ENCODE measurements at regions not wholly inside any gene's neighbourhood (a gene's known extent, or its start where the extent isn't known, plus 50 kb on each side); places are given as distances from the start of the nearest gene placed in this dataset.

DNA sequence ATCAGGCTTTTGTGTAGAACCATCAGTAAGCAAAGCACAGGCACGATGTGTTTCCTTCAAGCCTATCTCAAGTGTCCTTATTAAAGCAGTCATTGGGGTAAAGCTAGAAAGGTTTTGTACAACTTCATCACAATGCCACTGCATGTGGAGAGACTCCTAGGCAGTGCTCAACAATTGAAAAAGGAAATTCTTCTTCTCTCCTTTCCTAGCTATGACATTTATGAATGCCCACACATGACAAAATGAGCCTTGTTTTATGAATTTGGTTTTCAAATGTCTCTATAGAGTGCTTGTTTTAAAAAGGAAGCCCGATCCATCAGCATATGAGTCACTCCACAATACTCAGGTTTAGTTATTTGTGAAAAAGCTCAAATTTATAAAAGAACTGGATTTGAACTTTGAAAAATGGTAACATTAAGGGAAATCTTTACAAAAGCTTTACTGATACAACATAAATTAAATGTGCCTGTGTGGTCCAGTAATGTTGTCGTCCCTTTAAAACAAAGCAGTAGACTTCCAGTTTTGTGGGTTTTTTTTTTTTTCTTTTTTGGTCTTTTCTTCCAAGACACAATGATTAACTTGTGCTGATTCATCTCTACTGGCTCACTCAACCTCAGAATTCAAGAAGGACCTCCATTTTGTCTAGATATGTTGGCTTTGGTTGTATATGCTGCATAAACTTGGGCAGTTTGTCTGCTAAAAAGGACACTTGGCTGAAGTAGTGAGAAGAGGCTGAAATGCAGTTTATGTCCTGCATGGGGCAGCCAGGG is 273.8 kb downstream of the GASK1B start:
- TF ChIP-seq EP300 (IDR thresholded peaks at IDR 0.05) (no peak), POLR2A (IDR thresholded peaks at IDR 0.05) (no peak), POLR2AphosphoS5 (IDR thresholded peaks at IDR 0.05) (no peak)
- TF ChIP-seq, protein P1, sequence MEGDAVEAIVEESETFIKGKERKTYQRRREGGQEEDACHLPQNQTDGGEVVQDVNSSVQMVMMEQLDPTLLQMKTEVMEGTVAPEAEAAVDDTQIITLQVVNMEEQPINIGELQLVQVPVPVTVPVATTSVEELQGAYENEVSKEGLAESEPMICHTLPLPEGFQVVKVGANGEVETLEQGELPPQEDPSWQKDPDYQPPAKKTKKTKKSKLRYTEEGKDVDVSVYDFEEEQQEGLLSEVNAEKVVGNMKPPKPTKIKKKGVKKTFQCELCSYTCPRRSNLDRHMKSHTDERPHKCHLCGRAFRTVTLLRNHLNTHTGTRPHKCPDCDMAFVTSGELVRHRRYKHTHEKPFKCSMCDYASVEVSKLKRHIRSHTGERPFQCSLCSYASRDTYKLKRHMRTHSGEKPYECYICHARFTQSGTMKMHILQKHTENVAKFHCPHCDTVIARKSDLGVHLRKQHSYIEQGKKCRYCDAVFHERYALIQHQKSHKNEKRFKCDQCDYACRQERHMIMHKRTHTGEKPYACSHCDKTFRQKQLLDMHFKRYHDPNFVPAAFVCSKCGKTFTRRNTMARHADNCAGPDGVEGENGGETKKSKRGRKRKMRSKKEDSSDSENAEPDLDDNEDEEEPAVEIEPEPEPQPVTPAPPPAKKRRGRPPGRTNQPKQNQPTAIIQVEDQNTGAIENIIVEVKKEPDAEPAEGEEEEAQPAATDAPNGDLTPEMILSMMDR (IDR thresholded peaks at IDR 0.05) = no peak
- Histone ChIP-seq H3K4me3 (no peak overlapping the region), H3K4me1 (no peaks in the 10 kb centered on the region), H3K27me3 (no peaks in the 10 kb centered on the region), H3K36me3 (no peaks in the 10 kb centered on the region), H3K27ac (no peak overlapping the region), H3K9me3 (peaks cover 0 to 1% (median 0%) of the 10 kb centered on the region in 4 donors)
- intact Hi-C loops (cut with DNase I) = no loop called here
- DNase-seq = no peak
- WGBS, 2 donors = 70 to 72% methylated on average over 3 of the region's 3 CpGs

DNA sequence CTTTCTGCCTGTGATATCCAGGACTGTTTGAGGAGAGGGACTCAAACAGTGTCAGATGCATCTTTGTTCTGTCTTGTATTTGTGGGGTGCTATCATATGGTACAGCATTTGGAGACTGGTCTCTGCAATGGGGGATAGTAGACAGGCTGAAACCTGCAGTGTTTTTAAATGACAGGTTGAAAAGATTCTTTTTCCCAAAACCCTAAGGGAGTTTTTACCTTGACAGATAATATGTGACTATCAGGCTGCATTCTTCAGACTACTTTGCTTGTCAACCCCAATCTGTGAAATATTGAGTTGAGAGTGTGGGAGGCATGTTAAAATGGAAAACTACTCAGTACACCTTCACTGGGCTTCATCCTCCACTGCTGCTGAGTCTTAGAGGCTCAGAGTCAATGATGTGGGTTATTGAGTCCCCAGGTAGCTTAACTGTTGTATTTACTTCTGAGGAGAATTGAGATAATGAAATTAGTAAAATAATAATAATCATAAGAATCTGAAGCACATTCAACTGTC is 274.9 kb downstream of the GASK1B start:
- Histone ChIP-seq H3K27me3 (no peaks in the 10 kb centered on the region), H3K27ac (no peak overlapping the region), H3K9me3 (peaks cover 0 to 1% (median 0%) of the 10 kb centered on the region in 4 donors), H3K4me1 (no peaks in the 10 kb centered on the region), H3K36me3 (no peaks in the 10 kb centered on the region), H3K4me3 (no peak overlapping the region)
- TF ChIP-seq, protein P1 (IDR thresholded peaks at IDR 0.05) = no peak
- no peak for TF ChIP-seq POLR2AphosphoS5 (IDR thresholded peaks at IDR 0.05)
- no peak for TF ChIP-seq EP300 (IDR thresholded peaks at IDR 0.05)
- no peak for TF ChIP-seq POLR2A (IDR thresholded peaks at IDR 0.05)
- intact Hi-C loops (cut with DNase I) = no loop called here
- DNase-seq = no peak

DNA sequence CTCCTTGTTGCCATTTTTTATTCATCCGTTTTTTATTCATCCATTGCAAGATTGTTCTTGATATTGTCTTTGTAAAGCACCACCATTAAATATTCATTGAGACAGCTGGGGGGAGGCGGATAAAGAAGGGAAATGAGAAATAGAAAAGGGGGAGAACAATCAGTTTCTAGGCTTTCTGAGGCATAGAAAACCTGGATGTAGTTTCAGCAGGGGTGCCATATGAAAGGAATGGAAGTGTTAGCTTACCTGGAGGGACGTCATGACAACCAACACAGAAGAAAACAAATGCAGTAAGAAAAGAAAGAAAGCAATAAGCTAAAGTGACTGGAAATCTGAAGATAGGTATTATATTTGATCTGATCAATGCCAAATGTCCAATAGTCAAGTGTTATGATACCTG is 276.1 kb downstream of the GASK1B start:
- Histone ChIP-seq H3K4me3 (no peak overlapping the region), H3K27ac (no peak overlapping the region), H3K27me3 (no peaks in the 10 kb centered on the region), H3K36me3 (no peaks in the 10 kb centered on the region), H3K9me3 (no peaks in the 10 kb centered on the region), H3K4me1 (no peaks in the 10 kb centered on the region)
- intact Hi-C loops (cut with DNase I) = no loop called here
- TF ChIP-seq, protein P1 (IDR thresholded peaks at IDR 0.05) = no peak
- no peak for TF ChIP-seq POLR2A (IDR thresholded peaks at IDR 0.05)
- no peak for TF ChIP-seq EP300 (IDR thresholded peaks at IDR 0.05)
- TF ChIP-seq POLR2AphosphoS5 (IDR thresholded peaks at IDR 0.05) = no peak
- DNase-seq = no peak
- WGBS, 2 donors = 79 to 80% methylated on average over 3 of the region's 3 CpGs

DNA sequence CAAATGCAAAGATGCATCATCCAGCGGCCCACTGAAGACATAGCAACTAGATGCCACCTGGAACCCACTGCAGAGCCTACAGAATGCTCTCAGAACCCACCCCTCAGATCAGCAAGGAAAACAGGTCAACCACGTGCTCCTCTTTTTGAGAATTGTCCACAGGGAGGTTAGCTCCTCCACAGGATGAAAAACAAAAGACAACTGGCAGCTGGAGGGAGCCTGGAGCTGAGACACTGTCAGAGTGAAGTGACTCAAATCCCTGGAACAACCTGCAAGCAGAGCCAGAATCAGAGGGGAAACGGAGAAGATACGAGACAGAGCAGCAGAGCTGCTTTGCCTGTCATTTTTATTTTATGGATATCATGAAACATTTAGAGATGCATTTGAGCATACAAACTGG is 277.6 kb downstream of the GASK1B start:
- Histone ChIP-seq H3K27ac (no peak overlapping the region), H3K27me3 (no peaks in the 10 kb centered on the region), H3K36me3 (no peaks in the 10 kb centered on the region), H3K9me3 (no peaks in the 10 kb centered on the region), H3K4me1 (no peaks in the 10 kb centered on the region), H3K4me3 (no peak overlapping the region)
- no peak for DNase-seq
- TF ChIP-seq EP300 (IDR thresholded peaks at IDR 0.05) = no peak
- no peak for TF ChIP-seq POLR2AphosphoS5 (IDR thresholded peaks at IDR 0.05)
- TF ChIP-seq, protein P1 (IDR thresholded peaks at IDR 0.05) = no peak
- no peak for TF ChIP-seq POLR2A (IDR thresholded peaks at IDR 0.05)
- WGBS, 2 donors = 75 to 81% methylated on average over 4 of the region's 4 CpGs
- intact Hi-C loops (cut with DNase I) = no loop called here

All from sigmoid colon (tissue), 6 donors.